Tibial nerve (tissue), 4 donors: ENCODE measurements at regions not wholly inside any gene's neighbourhood (a gene's known extent, or its start where the extent isn't known, plus 50 kb on each side); places are given as distances from the start of the nearest gene placed in this dataset.
"Not testable (repeated sequence)": the region's sequence is repeated elsewhere in the genome, so short reads cannot be mapped to it uniquely, and the experiment has no call there.

Source experiments
- CTCF ChIP-seq, 5 experiments: fragments of 200-600 bp in 3 of 5; fragments of 450-650 bp in 2 of 5; sonication (generic) in 3 of 5; IDR thresholded peaks; one replicate each; pipeline ENCODE4 v1.5.1; 2016 to 2019; ENCODE audit warnings: antibody characterized with exemption in 5 of 5, mild to moderate bottlenecking in 3 of 5, moderate library complexity in 2 of 5
- EP300 ChIP-seq, 2 donors: sonication (generic); formaldehyde crosslinking; IDR thresholded peaks; one replicate each; pipeline ENCODE4 v1.6.1; 2017; ENCODE audit warnings: antibody characterized with exemption in 2 of 2, mild to moderate bottlenecking in 1 of 2
- POLR2A ChIP-seq, 2 donors: fragments of 450-650 bp; IDR thresholded peaks; one replicate each; pipeline ENCODE4 v1.6.1; 2017; ENCODE audit warnings: antibody characterized with exemption in 2 of 2, mild to moderate bottlenecking in 2 of 2, moderate library complexity in 2 of 2

GRCh38 chr4:131011961-131012360 is 1916.0 kb downstream of the C4orf33 start:
- not testable (repeated sequence) for TF ChIP-seq EP300, POLR2A, CTCF (IDR thresholded peaks at IDR 0.05)
